ENCODE measurements at regions not wholly inside any gene's neighbourhood (a gene's known extent, or its start where the extent isn't known, plus 50 kb on each side); places are given as distances from the start of the nearest gene placed in this dataset.

DNA sequence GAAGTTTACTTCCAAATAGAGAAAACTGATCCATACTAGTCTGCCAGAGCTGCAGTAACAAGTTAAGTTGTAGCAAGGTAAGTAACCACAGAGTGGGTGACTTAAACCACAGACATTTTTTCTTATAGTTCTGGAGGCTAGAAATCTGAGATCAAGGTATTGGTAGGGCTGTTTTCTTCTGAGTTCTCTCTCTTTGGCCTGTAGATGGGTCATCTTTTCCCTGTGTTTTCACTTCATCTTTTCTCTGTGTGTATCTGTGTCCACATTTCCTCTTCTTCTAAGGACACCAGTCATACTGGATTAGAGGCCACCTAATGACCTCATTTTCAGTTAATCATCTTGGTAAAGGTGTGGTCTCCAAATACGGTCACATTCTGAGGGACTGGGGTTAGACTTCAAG lies 142.9 kb upstream of the MEX3C start:
- Histone ChIP-seq H3K9me3 (no peaks in the 10 kb centered on the region), H3K36me3 (no peaks in the 10 kb centered on the region), H3K4me1 (ENCODE audit: control insufficient read depth in 1 of 2, low read depth in 2 of 2) (no peaks in the 10 kb centered on the region), H3K27me3 (replicated peaks; ENCODE audit: insufficient read depth) (no peaks in the 10 kb centered on the region), H3K4me3 (no peak overlapping the region), H3K27ac (no peak overlapping the region)
- ATAC-seq (ENCODE audit: insufficient number of reproducible peaks, low FRiP score, low read depth) (no peak), DNase-seq (ENCODE audit: low spot score) (no peak)
- TF ChIP-seq, protein P1, sequence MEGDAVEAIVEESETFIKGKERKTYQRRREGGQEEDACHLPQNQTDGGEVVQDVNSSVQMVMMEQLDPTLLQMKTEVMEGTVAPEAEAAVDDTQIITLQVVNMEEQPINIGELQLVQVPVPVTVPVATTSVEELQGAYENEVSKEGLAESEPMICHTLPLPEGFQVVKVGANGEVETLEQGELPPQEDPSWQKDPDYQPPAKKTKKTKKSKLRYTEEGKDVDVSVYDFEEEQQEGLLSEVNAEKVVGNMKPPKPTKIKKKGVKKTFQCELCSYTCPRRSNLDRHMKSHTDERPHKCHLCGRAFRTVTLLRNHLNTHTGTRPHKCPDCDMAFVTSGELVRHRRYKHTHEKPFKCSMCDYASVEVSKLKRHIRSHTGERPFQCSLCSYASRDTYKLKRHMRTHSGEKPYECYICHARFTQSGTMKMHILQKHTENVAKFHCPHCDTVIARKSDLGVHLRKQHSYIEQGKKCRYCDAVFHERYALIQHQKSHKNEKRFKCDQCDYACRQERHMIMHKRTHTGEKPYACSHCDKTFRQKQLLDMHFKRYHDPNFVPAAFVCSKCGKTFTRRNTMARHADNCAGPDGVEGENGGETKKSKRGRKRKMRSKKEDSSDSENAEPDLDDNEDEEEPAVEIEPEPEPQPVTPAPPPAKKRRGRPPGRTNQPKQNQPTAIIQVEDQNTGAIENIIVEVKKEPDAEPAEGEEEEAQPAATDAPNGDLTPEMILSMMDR (IDR thresholded peaks at IDR 0.05): no peak

DNA sequence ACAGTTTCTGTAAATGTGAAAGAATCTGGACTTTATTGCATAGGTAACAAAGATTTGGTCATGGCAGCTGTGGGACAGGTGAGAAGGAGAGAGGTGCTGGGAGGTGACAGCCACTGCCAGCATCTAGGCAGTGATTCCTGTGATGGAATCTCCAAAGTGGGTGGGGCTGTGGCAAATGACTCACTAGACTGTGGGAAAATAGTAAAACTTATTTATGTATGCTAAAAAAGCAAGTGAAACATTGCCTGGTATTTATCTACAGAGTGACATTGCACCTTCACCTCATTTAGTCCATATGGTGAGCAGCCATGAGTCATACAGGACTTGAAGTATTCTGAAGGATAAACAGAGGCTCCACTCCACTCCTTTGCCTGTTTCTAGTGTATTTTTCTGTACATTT lies 145.3 kb upstream of the MEX3C start:
- TF ChIP-seq, protein P1 (IDR thresholded peaks at IDR 0.05): no peak
- ATAC-seq (ENCODE audit: insufficient number of reproducible peaks, low FRiP score, low read depth): no peak
- DNase-seq (ENCODE audit: low spot score): no peak
- Histone ChIP-seq H3K27ac (no peak overlapping the region), H3K4me1 (ENCODE audit: control insufficient read depth in 1 of 2, low read depth in 2 of 2) (no peaks in the 10 kb centered on the region), H3K27me3 (replicated peaks; ENCODE audit: insufficient read depth) (no peaks in the 10 kb centered on the region), H3K9me3 (no peaks in the 10 kb centered on the region), H3K36me3 (no peaks in the 10 kb centered on the region), H3K4me3 (no peak overlapping the region)

DNA sequence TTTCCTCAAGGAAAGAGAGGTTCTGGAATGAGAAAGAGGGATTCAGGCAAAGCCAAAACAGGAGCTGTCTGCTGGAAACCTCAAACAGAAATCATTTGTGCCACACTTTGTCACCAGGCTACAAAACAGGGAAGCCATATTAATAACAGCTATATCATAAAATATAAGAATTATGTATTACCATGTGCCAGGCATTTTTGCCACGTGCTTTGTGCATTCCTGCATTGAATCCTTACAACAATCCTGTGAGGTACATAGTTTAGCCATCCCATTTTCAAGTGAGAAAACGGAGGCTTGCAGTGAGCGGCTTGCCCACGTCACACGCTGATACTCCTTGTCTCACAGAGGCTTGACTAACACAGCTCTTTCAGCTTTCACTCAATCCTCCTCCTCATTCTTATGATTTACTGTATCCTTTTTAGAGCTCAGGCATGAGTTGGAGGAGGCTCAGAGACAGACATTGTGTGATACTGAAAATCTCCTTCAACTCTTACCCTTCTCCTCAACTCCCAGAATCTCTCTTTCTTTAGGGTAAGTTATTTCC lies 148.4 kb upstream of the MEX3C start:
- H3K27me3 ChIP-seq (replicated peaks; ENCODE audit: insufficient read depth): no peaks in the 10 kb centered on the region
- DNase-seq (ENCODE audit: low spot score) (no peak), ATAC-seq (ENCODE audit: insufficient number of reproducible peaks, low FRiP score, low read depth) (no peak)
- TF ChIP-seq, protein P1 (IDR thresholded peaks at IDR 0.05): no peak
- no peaks in the 10 kb centered on the region for H3K36me3 ChIP-seq
- no peaks in the 10 kb centered on the region for H3K9me3 ChIP-seq
- no peak overlapping the region for H3K27ac ChIP-seq
- no peaks in the 10 kb centered on the region for H3K4me1 ChIP-seq (ENCODE audit: control insufficient read depth in 1 of 2, low read depth in 2 of 2)
- no peak overlapping the region for H3K4me3 ChIP-seq

DNA sequence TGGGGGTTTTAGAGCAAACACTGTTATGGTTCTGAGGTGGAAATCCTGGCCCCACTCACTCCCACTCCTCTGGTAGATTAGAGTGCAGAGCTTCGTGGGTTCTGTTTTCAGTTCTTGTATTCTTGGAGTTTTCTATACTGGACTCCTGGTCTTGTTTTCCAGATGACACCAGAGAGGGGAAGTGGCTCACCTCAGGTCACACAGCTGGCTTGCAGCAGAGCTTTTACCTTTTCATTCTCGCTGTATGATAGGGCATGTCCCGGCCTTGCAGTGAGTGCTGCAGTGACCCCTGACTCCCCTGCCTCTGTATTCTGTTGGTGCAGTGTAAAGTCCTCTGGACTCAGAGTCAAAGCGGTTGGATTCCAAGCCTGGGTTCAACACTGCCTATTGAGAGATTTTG lies 148.9 kb upstream of the MEX3C start:
- TF ChIP-seq, protein P1 (IDR thresholded peaks at IDR 0.05): no peak
- H3K27me3 ChIP-seq (replicated peaks; ENCODE audit: insufficient read depth): no peaks in the 10 kb centered on the region
- H3K36me3 ChIP-seq: no peaks in the 10 kb centered on the region
- no peak overlapping the region for H3K4me3 ChIP-seq
- no peak overlapping the region for H3K27ac ChIP-seq
- no peaks in the 10 kb centered on the region for H3K9me3 ChIP-seq
- DNase-seq (ENCODE audit: low spot score) (no peak), ATAC-seq (ENCODE audit: insufficient number of reproducible peaks, low FRiP score, low read depth) (no peak)
- H3K4me1 ChIP-seq (ENCODE audit: control insufficient read depth in 1 of 2, low read depth in 2 of 2): no peaks in the 10 kb centered on the region

DNA sequence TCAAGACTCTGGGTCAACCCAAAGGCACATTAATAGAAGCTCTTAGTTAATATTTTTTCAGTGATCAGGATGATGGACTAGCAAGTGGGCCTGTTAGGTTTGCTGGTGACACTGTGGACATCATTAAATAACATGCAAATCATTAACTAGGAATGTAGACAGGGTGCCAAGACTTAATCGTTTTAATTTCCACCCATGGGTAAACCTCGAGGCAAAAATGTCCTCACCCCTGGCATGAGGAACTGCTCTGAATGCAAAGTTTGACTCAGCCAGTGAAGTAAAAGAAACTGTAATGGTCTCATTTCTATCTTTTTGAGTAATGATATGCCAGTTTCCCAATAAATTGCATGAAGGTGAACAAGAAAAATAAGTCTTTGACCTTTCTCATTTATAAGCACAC lies 152.6 kb upstream of the MEX3C start:
- no peaks in the 10 kb centered on the region for H3K27me3 ChIP-seq (replicated peaks; ENCODE audit: insufficient read depth)
- H3K9me3 ChIP-seq: no peaks in the 10 kb centered on the region
- TF ChIP-seq, protein P1 (IDR thresholded peaks at IDR 0.05): no peak
- no peaks in the 10 kb centered on the region for H3K4me1 ChIP-seq (ENCODE audit: control insufficient read depth in 1 of 2, low read depth in 2 of 2)
- no peak overlapping the region for H3K27ac ChIP-seq
- ATAC-seq (ENCODE audit: insufficient number of reproducible peaks, low FRiP score, low read depth): no peak
- no peaks in the 10 kb centered on the region for H3K36me3 ChIP-seq
- H3K4me3 ChIP-seq: no peak overlapping the region
- no peak for DNase-seq (ENCODE audit: low spot score)

Data from thoracic aorta (tissue), 2 donors.